Left hindlimb (tissue), 1 donor: ENCODE measurements at regions not wholly inside any gene's neighbourhood (a gene's known extent, or its start where the extent isn't known, plus 50 kb on each side); places are given as distances from the start of the nearest gene placed in this dataset.

ENCODE experiments used
- DNase-seq: peaks from one replicate; pipeline ENCODE4 v3.0.0-alpha.2; 2018

DNA sequence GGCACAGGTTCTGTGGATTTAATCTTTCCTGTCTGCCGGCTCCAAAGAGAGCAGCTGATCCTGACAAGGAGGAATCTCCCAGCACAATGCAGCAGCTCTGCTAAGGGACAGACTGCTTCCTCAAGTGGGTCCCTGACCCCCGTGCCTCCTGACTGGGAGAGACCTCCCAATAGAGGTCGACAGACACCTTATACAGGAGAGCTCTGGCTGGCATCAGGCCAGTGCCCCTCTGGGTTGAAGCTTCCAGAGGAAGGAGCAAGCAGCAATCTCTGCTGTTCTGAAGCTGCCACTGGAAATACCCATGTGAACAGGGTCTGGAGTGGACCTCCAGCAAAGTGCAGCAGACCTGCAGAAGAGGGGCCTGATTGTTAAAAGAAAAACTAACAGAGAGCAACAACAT lies 630.2 kb upstream of the FTMT start:
- no peak for DNase-seq

DNA sequence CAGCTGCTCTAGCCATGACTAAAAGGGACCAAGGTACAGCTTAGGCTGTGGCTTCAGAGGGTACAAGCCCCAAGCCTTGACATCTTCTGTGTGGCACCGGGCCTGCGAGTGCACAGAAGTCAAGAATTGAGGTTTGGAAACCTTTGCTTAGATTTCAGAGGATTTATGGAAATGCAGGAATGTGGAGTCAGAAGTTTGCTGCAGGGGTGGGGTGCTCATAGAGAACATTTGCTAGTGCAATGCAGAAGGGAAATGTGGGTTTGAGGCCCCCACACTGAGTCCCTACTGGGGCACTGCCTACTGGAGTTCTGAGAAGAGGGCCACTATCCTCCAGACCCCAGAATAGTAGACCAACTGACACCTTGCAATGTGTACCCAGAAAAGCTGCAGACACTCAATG lies 624.9 kb upstream of the FTMT start:
- no peak for DNase-seq

- no peak for DNase-seq
Observed at GRCh38 chr5:121239951-121240350, 611.7 kb upstream of the FTMT start.

GRCh38 chr5:121246971-121247370 lies 604.7 kb upstream of the FTMT start:
- no peak for DNase-seq

GRCh38 chr5:121251954-121252353 lies 599.7 kb upstream of the FTMT start:
- DNase-seq, result no peak

DNA sequence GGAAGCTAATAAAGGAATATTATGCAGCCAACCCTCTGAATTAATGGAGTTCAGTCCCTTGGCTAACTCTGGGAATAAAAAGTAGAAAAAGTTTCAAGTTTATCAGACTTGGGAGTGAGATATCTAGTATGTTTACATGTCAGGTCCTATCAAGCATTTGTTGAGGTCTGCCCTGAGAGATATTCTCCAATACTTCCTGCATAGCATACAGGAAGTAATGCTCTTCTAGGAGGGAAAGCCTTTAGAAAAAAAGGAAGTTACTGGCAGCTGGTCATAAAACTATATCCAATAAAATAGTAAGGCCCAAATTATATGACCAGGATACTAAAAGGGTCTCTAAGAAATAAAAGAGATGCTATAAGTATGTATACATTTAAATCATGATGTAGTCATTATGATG lies 594.1 kb upstream of the FTMT start:
- no peak for DNase-seq

GRCh38 chr5:121263456-121263855 lies 588.2 kb upstream of the FTMT start:
- no peak for DNase-seq

DNA sequence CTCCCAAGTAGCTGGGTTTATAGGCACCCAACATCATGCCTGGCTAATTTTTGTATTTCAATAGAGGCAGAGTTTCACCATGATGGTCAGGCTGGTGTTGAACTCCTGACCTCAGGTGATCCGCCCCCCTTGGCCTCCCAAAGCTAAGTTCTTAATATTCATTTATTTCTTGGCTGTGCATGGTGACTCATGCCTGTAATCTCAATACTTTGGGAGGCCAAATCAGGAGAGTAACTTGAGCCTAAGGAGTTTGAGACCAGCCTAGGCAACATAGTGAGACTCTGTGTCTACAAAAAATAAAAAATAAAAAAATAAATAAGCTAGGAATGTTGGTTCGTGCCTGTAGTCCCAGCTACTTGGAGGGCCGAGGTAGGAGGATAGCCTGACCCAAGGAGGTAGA lies 587.1 kb upstream of the FTMT start:
- no peak for DNase-seq

- DNase-seq, result no peak
Observed at GRCh38 chr5:121271546-121271945, 580.1 kb upstream of the FTMT start.

GRCh38 chr5:121273833-121274433 lies 577.7 kb upstream of the FTMT start:
- no peak for DNase-seq

GRCh38 chr5:121279801-121280200 lies 571.9 kb upstream of the FTMT start:
- DNase-seq, result no peak

DNA sequence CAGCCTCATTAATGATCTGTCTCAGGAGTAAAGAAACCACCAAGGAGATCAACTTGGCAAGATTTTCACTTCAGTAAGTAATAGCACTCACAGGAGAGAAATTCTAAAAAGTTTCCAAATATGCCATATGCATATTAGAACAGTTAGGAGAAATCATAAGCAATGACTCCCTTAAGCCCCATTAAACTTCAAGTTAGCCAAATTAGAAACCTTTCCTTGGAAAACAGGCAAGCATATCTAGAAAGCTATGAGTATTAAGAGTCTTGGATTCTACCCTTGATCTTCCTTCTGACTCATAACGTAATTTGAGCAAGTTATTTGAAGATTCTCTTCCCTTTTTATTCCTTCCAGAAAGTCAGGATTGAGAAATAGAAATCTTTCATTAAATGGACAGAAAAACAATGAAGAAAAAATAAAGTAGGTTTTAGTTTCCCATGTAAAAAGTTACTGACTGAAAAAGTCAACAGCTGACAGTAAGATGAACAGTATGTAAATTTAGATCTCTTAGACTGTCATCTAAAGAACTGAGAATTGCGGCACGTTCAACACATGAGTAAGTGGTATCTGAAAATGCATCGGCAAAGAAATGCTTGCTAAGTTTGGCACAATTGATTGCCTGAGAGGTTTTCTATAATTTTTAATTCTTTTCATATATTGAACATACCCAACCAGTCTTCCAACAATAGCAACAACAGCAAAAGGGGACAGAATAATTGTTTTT lies 565.7 kb upstream of the FTMT start:
- DNase-seq, result no peak

- DNase-seq, result no peak
Observed at GRCh38 chr5:121288781-121289180, 562.9 kb upstream of the FTMT start.

GRCh38 chr5:121292664-121293063 lies 559.0 kb upstream of the FTMT start:
- no peak for DNase-seq

DNA sequence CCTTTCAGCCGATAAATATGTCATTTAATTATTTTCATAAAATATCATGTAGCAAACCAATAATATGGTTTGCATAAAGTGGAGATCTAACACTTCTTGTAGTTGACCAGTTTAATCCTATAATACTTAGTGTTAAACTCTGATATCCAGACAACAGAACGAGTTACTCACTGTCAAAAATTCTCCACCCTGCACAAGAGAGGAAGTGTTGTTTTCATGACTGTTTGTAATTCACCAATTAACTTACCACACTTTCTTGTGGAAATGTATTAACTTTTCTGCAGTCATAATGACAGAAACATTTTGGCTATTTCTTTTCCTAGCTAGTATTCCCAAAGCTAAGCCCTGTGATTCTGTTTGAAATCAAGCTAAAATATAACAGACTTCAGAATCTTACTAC lies 555.3 kb upstream of the FTMT start:
- DNase-seq, result no peak

- DNase-seq, result no peak
Observed at GRCh38 chr5:121299153-121299552, 552.5 kb upstream of the FTMT start.

DNA sequence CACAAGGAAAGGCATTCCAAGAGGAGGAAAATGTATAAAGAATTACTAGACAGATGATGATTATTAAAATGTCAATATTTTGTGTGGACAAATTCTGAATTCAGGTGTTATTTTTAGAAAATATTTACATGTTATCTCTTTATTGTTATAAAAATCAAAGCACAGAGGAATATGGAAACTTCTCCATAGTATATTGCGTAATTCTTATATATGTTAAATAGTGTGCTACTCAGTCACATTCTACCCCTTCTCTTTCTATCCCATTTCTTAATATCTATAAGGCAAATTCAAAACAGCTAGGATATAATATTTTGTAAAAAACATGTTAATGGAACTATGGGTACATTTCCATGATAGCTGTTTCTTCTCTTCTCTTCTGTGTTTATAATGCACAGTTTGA lies 546.8 kb upstream of the FTMT start:
- no peak for DNase-seq

GRCh38 chr5:121313886-121314285 lies 537.8 kb upstream of the FTMT start:
- no peak for DNase-seq

DNA sequence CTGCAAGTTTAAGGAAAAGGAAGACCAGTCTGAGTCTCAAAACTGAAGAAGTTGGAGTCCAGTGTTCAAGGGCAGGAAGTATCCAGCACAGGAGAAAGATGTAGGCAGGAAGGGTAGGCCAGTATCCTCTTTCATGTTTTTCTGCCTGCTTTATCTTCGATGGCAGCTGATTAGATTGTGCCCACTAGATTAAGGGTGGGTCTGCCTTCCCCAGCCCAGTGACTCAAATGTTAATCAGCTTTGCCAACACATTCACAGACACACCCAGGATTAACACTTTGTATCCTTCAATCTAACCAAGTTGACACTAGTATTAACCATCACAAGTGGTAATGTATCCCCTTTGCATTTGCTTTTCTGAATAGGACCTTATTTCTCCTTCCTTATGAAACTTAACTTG lies 535.9 kb upstream of the FTMT start:
- no peak for DNase-seq

- DNase-seq, result no peak
Observed at GRCh38 chr5:121319292-121319691, 532.4 kb upstream of the FTMT start.

DNA sequence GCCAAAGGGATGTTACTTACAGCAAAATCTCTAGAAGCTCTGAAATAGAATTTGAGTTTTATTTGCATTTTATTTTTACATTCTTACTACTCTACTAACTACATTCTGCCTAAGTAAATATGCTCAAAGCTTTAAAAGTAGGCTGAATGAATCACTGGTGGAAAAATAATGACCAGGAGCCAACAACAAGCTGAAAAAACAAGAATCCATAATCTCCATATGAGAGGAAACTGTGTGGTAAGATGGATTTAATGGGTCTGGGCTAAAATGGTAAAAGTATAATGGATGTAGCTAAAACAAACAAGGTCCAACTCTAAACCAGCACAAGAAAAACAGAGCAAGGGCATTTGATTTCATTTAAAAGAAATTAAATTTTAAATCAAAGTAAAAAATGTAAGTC lies 525.8 kb upstream of the FTMT start:
- DNase-seq, result no peak

DNA sequence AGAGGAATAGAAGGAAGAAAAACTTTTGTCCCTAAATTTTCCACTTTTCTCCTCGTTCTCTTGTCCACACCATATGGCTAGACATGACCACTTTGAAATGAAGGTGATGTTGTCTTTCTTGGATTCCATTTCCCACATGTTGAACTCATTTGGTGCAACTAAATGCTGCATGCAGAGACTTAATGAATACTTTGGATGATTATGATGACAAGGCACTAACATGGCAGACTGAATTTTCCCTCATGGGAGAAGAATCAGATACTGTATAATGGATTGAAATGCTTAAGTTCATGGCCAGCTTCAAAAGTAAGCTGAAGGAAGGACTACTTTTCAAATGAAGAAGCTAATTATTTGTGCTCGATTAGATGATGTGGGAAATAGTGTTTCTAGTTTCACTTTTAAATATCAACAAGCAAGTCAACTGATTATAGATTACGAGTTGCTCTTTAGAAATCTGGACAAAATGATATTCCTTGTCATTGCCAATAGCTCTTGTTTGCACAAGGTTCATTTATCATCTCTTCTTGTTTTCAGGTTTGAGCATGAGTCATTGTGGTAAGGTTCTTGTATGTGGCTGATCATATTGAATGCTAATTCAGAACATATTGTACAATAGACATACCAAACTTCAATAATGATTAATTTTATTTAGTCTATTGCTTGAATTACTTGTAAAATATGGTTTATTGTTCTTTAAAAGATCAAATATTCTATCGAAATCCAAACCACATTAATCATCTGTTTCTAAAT lies 501.3 kb upstream of the FTMT start:
- DNase-seq, result no peak

GRCh38 chr5:121366515-121366914 lies 485.2 kb upstream of the FTMT start:
- no peak for DNase-seq

GRCh38 chr5:121373371-121373770 lies 478.3 kb upstream of the FTMT start:
- DNase-seq, result no peak
